ENCODE measurements at regions not wholly inside any gene's neighbourhood (a gene's known extent, or its start where the extent isn't known, plus 50 kb on each side); places are given as distances from the start of the nearest gene placed in this dataset.
"Not testable (repeated sequence)": the region's sequence is repeated elsewhere in the genome, so short reads cannot be mapped to it uniquely, and the experiment has no call there.

- in situ Hi-C loops (cut with HindIII; ENCODE audit: low sequenced_read_pairs): no loop called here
Observed at GRCh38 chr21:35622612-35623011, 437.7 kb downstream of the SETD4 start.

GRCh38 chr21:35619184-35619583, 441.1 kb downstream of the SETD4 start:
- in situ Hi-C loops (cut with HindIII; ENCODE audit: low sequenced_read_pairs): no loop called here

- in situ Hi-C loops (cut with HindIII; ENCODE audit: low sequenced_read_pairs): no loop called here
Observed at GRCh38 chr21:35617491-35617890, 442.8 kb downstream of the SETD4 start.

GRCh38 chr21:35616090-35616489, 444.2 kb downstream of the SETD4 start:
- in situ Hi-C loops (cut with HindIII; ENCODE audit: low sequenced_read_pairs): no loop called here

GRCh38 chr21:35615325-35615724, 445.0 kb downstream of the SETD4 start:
- in situ Hi-C loops (cut with HindIII; ENCODE audit: low sequenced_read_pairs): no loop called here

- in situ Hi-C loops (cut with HindIII; ENCODE audit: low sequenced_read_pairs): no loop called here
Observed at GRCh38 chr21:35614396-35614921, 445.9 kb downstream of the SETD4 start.

GRCh38 chr21:35611708-35612132, 448.6 kb downstream of the SETD4 start:
- in situ Hi-C loops (cut with HindIII; ENCODE audit: low sequenced_read_pairs): no loop called here

- in situ Hi-C loops (cut with HindIII; ENCODE audit: low sequenced_read_pairs): no loop called here
Observed at GRCh38 chr21:35609263-35609662, 451.1 kb downstream of the SETD4 start.

- in situ Hi-C loops (cut with HindIII; ENCODE audit: low sequenced_read_pairs): no loop called here
Observed at GRCh38 chr21:35607406-35607805, 452.9 kb downstream of the SETD4 start.

- in situ Hi-C loops (cut with HindIII; ENCODE audit: low sequenced_read_pairs): no loop called here
Observed at GRCh38 chr21:35606578-35606977, 453.7 kb downstream of the SETD4 start.

- in situ Hi-C loops (cut with HindIII; ENCODE audit: low sequenced_read_pairs): no loop called here
Observed at GRCh38 chr21:35606146-35606545, 454.2 kb downstream of the SETD4 start.

- in situ Hi-C loops (cut with HindIII; ENCODE audit: low sequenced_read_pairs): no loop called here
Observed at GRCh38 chr21:35603494-35603893, 456.8 kb downstream of the SETD4 start.

GRCh38 chr21:35602811-35603362, 457.4 kb downstream of the SETD4 start:
- in situ Hi-C loops (cut with HindIII; ENCODE audit: low sequenced_read_pairs): no loop called here

- in situ Hi-C loops (cut with HindIII; ENCODE audit: low sequenced_read_pairs): no loop called here
Observed at GRCh38 chr21:35601211-35601610, 459.1 kb downstream of the SETD4 start.

- in situ Hi-C loops (cut with HindIII; ENCODE audit: low sequenced_read_pairs): loop anchor here (5.0 kb wide), 1 partner anchor 33 kb away; no protein-coding TSS in a partner anchor
Observed at GRCh38 chr21:35599164-35599563, 461.2 kb downstream of the SETD4 start.

GRCh38 chr21:35597750-35598339, 462.5 kb downstream of the SETD4 start:
- in situ Hi-C loops (cut with HindIII; ENCODE audit: low sequenced_read_pairs): loop anchor here (5.0 kb wide), 1 partner anchor 34 kb away; no protein-coding TSS in a partner anchor

GRCh38 chr21:35594905-35595304, 465.4 kb downstream of the SETD4 start:
- in situ Hi-C loops (cut with HindIII; ENCODE audit: low sequenced_read_pairs): loop anchor here (5.0 kb wide), 1 partner anchor 37 kb away; no protein-coding TSS in a partner anchor

- in situ Hi-C loops (cut with HindIII; ENCODE audit: low sequenced_read_pairs): no loop called here
Observed at GRCh38 chr21:35593000-35593502, 467.3 kb downstream of the SETD4 start.

GRCh38 chr21:35590284-35590683, 470.0 kb downstream of the SETD4 start:
- in situ Hi-C loops (cut with HindIII; ENCODE audit: low sequenced_read_pairs): not testable (repeated sequence)

- in situ Hi-C loops (cut with HindIII; ENCODE audit: low sequenced_read_pairs): loop anchor here (5.0 kb wide), 1 partner anchor 51 kb away; no protein-coding TSS in a partner anchor
Observed at GRCh38 chr21:35587841-35588380, 472.4 kb downstream of the SETD4 start.

GRCh38 chr21:35586305-35586704, 474.0 kb downstream of the SETD4 start:
- in situ Hi-C loops (cut with HindIII; ENCODE audit: low sequenced_read_pairs): loop anchor here (5.0 kb wide), 1 partner anchor 49 kb away; no protein-coding TSS in a partner anchor

GRCh38 chr21:35585878-35586277, 474.4 kb downstream of the SETD4 start:
- in situ Hi-C loops (cut with HindIII; ENCODE audit: low sequenced_read_pairs): loop anchor here (5.0 kb wide), 1 partner anchor 49 kb away; no protein-coding TSS in a partner anchor
